Parathyroid adenoma (tissue), 2 donors: ENCODE measurements at regions not wholly inside any gene's neighbourhood (a gene's known extent, or its start where the extent isn't known, plus 50 kb on each side); places are given as distances from the start of the nearest gene placed in this dataset.
"Not testable (repeated sequence)": the region's sequence is repeated elsewhere in the genome, so short reads cannot be mapped to it uniquely, and the experiment has no call there.

ENCODE experiments used
- H2AFZ ChIP-seq: fragments of 300-600 bp; sonication (generic); one replicate; pipeline ENCODE4 v1.7.0; 2017; ENCODE audit warnings: antibody characterized with exemption, mild to moderate bottlenecking
- H3K27ac ChIP-seq: fragments of 300-600 bp; sonication (generic); one replicate; pipeline ENCODE4 v1.7.0; 2017
- H3K27me3 ChIP-seq: fragments of 300-600 bp; sonication (generic); one replicate; pipeline ENCODE4 v1.7.0; 2017; ENCODE audit warnings: low read length; ENCODE audit not compliant: control insufficient read depth, insufficient read depth
- H3K36me3 ChIP-seq: fragments of 300-600 bp; sonication (generic); one replicate; pipeline ENCODE4 v1.7.0; 2017; ENCODE audit warnings: low read length; ENCODE audit not compliant: control insufficient read depth, insufficient read depth
- H3K4me1 ChIP-seq: fragments of 300-600 bp; sonication (generic); one replicate; pipeline ENCODE4 v1.7.0; 2017; ENCODE audit warnings: control low read depth
- H3K4me2 ChIP-seq: fragments of 300-600 bp; sonication (generic); one replicate; pipeline ENCODE4 v1.7.0; 2017; ENCODE audit warnings: low read length
- H3K4me3 ChIP-seq: fragments of 300-600 bp; sonication (generic); one replicate; pipeline ENCODE4 v1.7.0; 2017; ENCODE audit warnings: low read depth, low read length
- H3K79me2 ChIP-seq: fragments of 300-600 bp; sonication (generic); one replicate; pipeline ENCODE4 v1.7.0; 2017; ENCODE audit warnings: control low read depth
- H3K9ac ChIP-seq: fragments of 300-600 bp; sonication (generic); one replicate; pipeline ENCODE4 v1.7.0; 2017; ENCODE audit warnings: mild to moderate bottlenecking
- H3K9me3 ChIP-seq: fragments of 300-600 bp; sonication (generic); one replicate; pipeline ENCODE4 v1.7.0; 2017; ENCODE audit warnings: low read length; ENCODE audit not compliant: control insufficient read depth
- CTCF ChIP-seq: fragments of 300-600 bp; sonication (generic); IDR thresholded peaks from one replicate; pipeline ENCODE4 v1.7.0; 2017; ENCODE audit warnings: antibody characterized with exemption, mild to moderate bottlenecking
- donor health status: primary hyperparathyroidism.

GRCh38 chr6:130494729-130495128, 128.9 kb downstream of the TMEM200A start:
- Histone ChIP-seq H3K4me3 (no peak overlapping the region), H3K9ac (no peak overlapping the region), H3K4me2 (no peak overlapping the region), H3K79me2 (no peaks in the 10 kb centered on the region), H2AFZ (no peak overlapping the region), H3K36me3 (no peaks in the 10 kb centered on the region), H3K9me3 (no peaks in the 10 kb centered on the region), H3K27ac (no peak overlapping the region), H3K27me3 (no peaks in the 10 kb centered on the region), H3K4me1 (no peaks in the 10 kb centered on the region)
- TF ChIP-seq CTCF, result no peak

- Histone ChIP-seq H3K4me1 (no peaks in the 10 kb centered on the region), H3K4me3 (no peak overlapping the region), H3K36me3 (no peaks in the 10 kb centered on the region), H3K27ac (no peak overlapping the region), H3K27me3 (no peaks in the 10 kb centered on the region), H3K79me2 (no peaks in the 10 kb centered on the region), H3K9ac (no peak overlapping the region), H2AFZ (no peak overlapping the region), H3K9me3 (no peaks in the 10 kb centered on the region), H3K4me2 (no peak overlapping the region)
- no peak for TF ChIP-seq CTCF
Measured at GRCh38 chr6:130500693-130501092, 134.9 kb downstream of the TMEM200A start.

GRCh38 chr6:130503146-130503545, 137.3 kb downstream of the TMEM200A start:
- no peaks in the 10 kb centered on the region for H3K79me2 ChIP-seq
- no peaks in the 10 kb centered on the region for H3K27me3 ChIP-seq
- no peak for TF ChIP-seq CTCF

GRCh38 chr6:130505808-130506598, 140.2 kb downstream of the TMEM200A start:
- H3K79me2 ChIP-seq, result no peaks in the 10 kb centered on the region
- no peaks in the 10 kb centered on the region for H3K4me1 ChIP-seq
- H3K27ac ChIP-seq, result no peak overlapping the region
- no peak overlapping the region for H3K9ac ChIP-seq
- no peak overlapping the region for H3K4me2 ChIP-seq
- no peaks in the 10 kb centered on the region for H3K27me3 ChIP-seq
- no peak overlapping the region for H2AFZ ChIP-seq
- H3K4me3 ChIP-seq, result no peak overlapping the region
- no peaks in the 10 kb centered on the region for H3K36me3 ChIP-seq
- H3K9me3 ChIP-seq, result no peaks in the 10 kb centered on the region
- no peak for TF ChIP-seq CTCF

More at GRCh38 chr6:130503146-130503545, 137.3 kb downstream of the TMEM200A start:
- Histone ChIP-seq H3K4me3 (no peak overlapping the region), H3K4me1 (no peaks in the 10 kb centered on the region), H3K4me2 (no peak overlapping the region), H2AFZ (no peak overlapping the region), H3K36me3 (no peaks in the 10 kb centered on the region), H3K27ac (no peak overlapping the region), H3K9me3 (no peaks in the 10 kb centered on the region), H3K9ac (no peak overlapping the region)

- H3K27ac ChIP-seq, H2AFZ ChIP-seq, H3K9ac ChIP-seq: not testable (repeated sequence)
Measured at GRCh38 chr6:130507005-130507665, 141.3 kb downstream of the TMEM200A start.

More at GRCh38 chr6:130507005-130507665, 141.3 kb downstream of the TMEM200A start:
- H3K4me1 ChIP-seq, H3K9me3 ChIP-seq, H3K36me3 ChIP-seq, H3K4me3 ChIP-seq, H3K79me2 ChIP-seq, H3K4me2 ChIP-seq, H3K27me3 ChIP-seq: not testable (repeated sequence)
